ENCODE measurements at regions not wholly inside any gene's neighbourhood (a gene's known extent, or its start where the extent isn't known, plus 50 kb on each side); places are given as distances from the start of the nearest gene placed in this dataset.
"Not testable (repeated sequence)": the region's sequence is repeated elsewhere in the genome, so short reads cannot be mapped to it uniquely, and the experiment has no call there.

DNA sequence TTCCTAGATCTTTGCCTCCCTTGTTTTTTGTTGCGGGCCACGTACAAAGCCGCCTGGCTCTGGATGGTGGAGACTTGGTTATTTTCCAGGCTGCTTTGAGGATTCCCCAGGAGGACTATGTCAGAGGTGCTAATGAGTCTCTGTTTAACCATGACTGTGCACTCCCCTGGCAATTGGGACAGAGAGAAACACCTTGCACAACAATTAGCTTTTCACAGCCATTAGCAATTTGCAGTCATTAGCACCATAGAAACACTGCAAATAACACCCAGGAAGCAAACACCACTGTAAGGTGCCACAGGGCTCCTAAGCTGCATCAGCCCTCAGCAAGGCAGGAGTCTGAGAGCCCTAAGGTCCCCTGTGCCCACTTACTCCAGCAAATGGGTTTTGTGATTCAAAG, 201.0 kb upstream of the VLDLR start:
- WGBS = 75% methylated on average over 3 of the region's 3 CpGs
- no peak for DNase-seq (ENCODE audit: low read depth in 6 of 9, low spot score in 9 of 9)
- H3K27ac ChIP-seq (ENCODE audit: low read depth in 1 of 2, low read length in 1 of 2) = no peak overlapping the region
- H3K36me3 ChIP-seq (ENCODE audit: control insufficient read depth in 2 of 2, insufficient read depth in 2 of 2, low read length in 1 of 2) = no peaks in the 10 kb centered on the region
- H3K9me3 ChIP-seq (ENCODE audit: control insufficient read depth in 2 of 2, insufficient read depth in 1 of 2, low read length in 1 of 2) = no peaks in the 10 kb centered on the region
- H3K4me1 ChIP-seq (ENCODE audit: control insufficient read depth in 2 of 2, insufficient read depth in 2 of 2, low read length in 2 of 2) = peaks cover 0 to 2% of the 10 kb centered on the region in 2 donors
- no peak overlapping the region for H3K4me3 ChIP-seq (ENCODE audit: low read length in 2 of 2)
- no peaks in the 10 kb centered on the region for H3K27me3 ChIP-seq (ENCODE audit: control insufficient read depth in 2 of 2, insufficient read depth in 1 of 2, low read length in 1 of 2)

DNA sequence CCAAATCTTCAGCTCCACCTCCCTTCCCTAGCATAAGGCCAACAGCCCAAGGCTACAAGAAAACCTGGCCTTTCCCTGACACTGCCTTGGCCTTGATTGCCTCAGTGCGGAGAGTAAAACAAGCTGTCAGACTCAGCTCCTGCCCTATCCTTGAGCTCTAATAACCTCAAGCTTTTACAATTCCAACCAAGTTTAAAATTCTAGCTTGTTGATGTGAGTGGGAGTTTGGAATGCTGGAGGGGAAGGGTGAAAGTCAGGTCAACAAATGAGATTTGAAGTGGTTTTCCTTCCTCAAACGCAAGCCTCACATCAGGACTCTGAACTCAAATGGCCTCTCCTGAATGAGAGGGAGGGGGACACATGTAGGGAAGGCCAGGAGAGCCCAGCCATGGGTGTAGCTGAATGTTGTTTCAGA, 197.0 kb upstream of the VLDLR start:
- WGBS = 58% methylated on average over 2 of the region's 2 CpGs
- no peaks in the 10 kb centered on the region for H3K27me3 ChIP-seq (ENCODE audit: control insufficient read depth in 2 of 2, insufficient read depth in 1 of 2, low read length in 1 of 2)
- no peak overlapping the region for H3K4me3 ChIP-seq (ENCODE audit: low read length in 2 of 2)
- H3K4me1 ChIP-seq (ENCODE audit: control insufficient read depth in 2 of 2, insufficient read depth in 2 of 2, low read length in 2 of 2) = no peaks in the 10 kb centered on the region
- no peak overlapping the region for H3K27ac ChIP-seq (ENCODE audit: low read depth in 1 of 2, low read length in 1 of 2)
- no peaks in the 10 kb centered on the region for H3K36me3 ChIP-seq (ENCODE audit: control insufficient read depth in 2 of 2, insufficient read depth in 2 of 2, low read length in 1 of 2)
- no peaks in the 10 kb centered on the region for H3K9me3 ChIP-seq (ENCODE audit: control insufficient read depth in 2 of 2, insufficient read depth in 1 of 2, low read length in 1 of 2)
- no peak for DNase-seq (ENCODE audit: low read depth in 6 of 9, low spot score in 9 of 9)

DNA sequence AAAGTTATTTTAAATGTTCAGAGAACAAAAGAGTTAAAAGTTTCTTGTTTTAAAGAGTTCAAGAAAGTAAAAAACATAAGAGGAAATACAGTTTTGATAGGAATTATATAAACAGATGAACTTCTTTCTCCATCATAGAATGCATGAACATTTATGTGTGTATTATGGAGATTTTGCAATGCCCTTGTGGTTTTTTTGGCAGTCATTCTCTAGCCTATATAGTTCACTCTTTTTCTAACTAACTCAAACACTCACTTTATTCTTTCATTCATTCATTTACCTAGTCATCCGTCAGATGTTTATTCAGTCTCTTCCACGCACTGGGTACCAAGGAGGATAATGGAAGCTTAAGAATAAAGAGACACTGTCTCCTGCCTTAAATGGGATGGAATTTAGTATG, 195.9 kb upstream of the VLDLR start:
- H3K9me3 ChIP-seq (ENCODE audit: control insufficient read depth in 2 of 2, insufficient read depth in 1 of 2, low read length in 1 of 2) = no peaks in the 10 kb centered on the region
- no peak overlapping the region for H3K27ac ChIP-seq (ENCODE audit: low read depth in 1 of 2, low read length in 1 of 2)
- DNase-seq (ENCODE audit: low read depth in 6 of 9, low spot score in 9 of 9) = no peak
- H3K4me3 ChIP-seq (ENCODE audit: low read length in 2 of 2) = no peak overlapping the region
- WGBS = 95% methylated on average over 2 of the region's 2 CpGs
- no peaks in the 10 kb centered on the region for H3K4me1 ChIP-seq (ENCODE audit: control insufficient read depth in 2 of 2, insufficient read depth in 2 of 2, low read length in 2 of 2)
- H3K36me3 ChIP-seq (ENCODE audit: control insufficient read depth in 2 of 2, insufficient read depth in 2 of 2, low read length in 1 of 2) = no peaks in the 10 kb centered on the region
- no peaks in the 10 kb centered on the region for H3K27me3 ChIP-seq (ENCODE audit: control insufficient read depth in 2 of 2, insufficient read depth in 1 of 2, low read length in 1 of 2)

DNA sequence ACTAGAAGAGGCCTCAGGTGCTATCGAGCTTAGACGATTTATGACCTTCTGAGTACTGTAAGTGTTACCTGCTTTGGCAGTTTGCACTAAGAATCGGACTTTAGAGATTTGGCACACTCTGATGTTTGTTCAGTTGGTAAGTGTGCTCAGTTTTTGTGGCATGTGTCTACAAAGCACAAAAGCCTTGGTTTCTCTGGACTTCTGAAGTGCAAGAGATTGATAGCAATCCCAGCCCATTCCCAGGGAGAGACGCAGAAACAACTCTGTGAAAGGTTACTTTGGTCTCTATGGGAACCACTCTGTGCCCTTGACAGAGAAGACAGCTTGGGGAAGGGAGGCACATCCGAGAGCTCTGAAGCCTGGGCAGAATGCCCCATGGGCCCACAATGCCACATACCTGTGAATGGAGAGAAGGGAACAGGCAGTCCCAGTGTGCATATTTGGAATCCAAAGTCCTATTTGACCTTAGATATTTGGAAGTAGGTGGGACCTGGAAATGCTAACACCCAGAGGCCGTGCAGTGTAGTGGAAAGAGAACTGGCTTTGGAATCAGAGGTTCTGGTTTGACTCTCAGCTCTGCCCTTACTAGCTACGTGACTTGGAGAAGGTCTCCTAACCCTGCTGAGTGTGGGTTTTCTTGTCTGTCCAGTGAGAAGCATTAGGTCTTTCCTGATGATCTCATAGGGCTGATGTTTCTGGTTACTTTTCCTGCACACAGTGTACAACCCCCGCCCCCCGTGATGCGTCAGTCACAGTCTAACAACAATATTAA, 194.3 kb upstream of the VLDLR start:
- WGBS = 95% methylated on average over 10 of the region's 10 CpGs
- H3K4me3 ChIP-seq (ENCODE audit: low read length in 2 of 2) = no peak overlapping the region
- no peak for DNase-seq (ENCODE audit: low read depth in 6 of 9, low spot score in 9 of 9)
- H3K27me3 ChIP-seq (ENCODE audit: control insufficient read depth in 2 of 2, insufficient read depth in 1 of 2, low read length in 1 of 2) = no peaks in the 10 kb centered on the region
- H3K4me1 ChIP-seq (ENCODE audit: control insufficient read depth in 2 of 2, insufficient read depth in 2 of 2, low read length in 2 of 2) = no peaks in the 10 kb centered on the region
- no peak overlapping the region for H3K27ac ChIP-seq (ENCODE audit: low read depth in 1 of 2, low read length in 1 of 2)
- H3K36me3 ChIP-seq (ENCODE audit: control insufficient read depth in 2 of 2, insufficient read depth in 2 of 2, low read length in 1 of 2) = no peaks in the 10 kb centered on the region
- H3K9me3 ChIP-seq (ENCODE audit: control insufficient read depth in 2 of 2, insufficient read depth in 1 of 2, low read length in 1 of 2) = no peaks in the 10 kb centered on the region

GRCh38 chr9:2439957-2440356, 181.6 kb upstream of the VLDLR start:
- WGBS = 64% methylated on average over 3 of the region's 3 CpGs
- no peak overlapping the region for H3K4me3 ChIP-seq (ENCODE audit: low read length in 2 of 2)

GRCh38 chr9:2443933-2444332, 177.7 kb upstream of the VLDLR start:
- H3K9me3 ChIP-seq (ENCODE audit: control insufficient read depth in 2 of 2, insufficient read depth in 1 of 2, low read length in 1 of 2) = peaks cover 0 to 19% of the 10 kb centered on the region in 2 donors
- not testable (repeated sequence) for H3K4me1 ChIP-seq (ENCODE audit: control insufficient read depth in 2 of 2, insufficient read depth in 2 of 2, low read length in 2 of 2); H3K27me3 ChIP-seq (ENCODE audit: control insufficient read depth in 2 of 2, insufficient read depth in 1 of 2, low read length in 1 of 2); H3K4me3 ChIP-seq (ENCODE audit: low read length in 2 of 2); DNase-seq (ENCODE audit: low read depth in 6 of 9, low spot score in 9 of 9); H3K27ac ChIP-seq (ENCODE audit: low read depth in 1 of 2, low read length in 1 of 2); H3K36me3 ChIP-seq (ENCODE audit: control insufficient read depth in 2 of 2, insufficient read depth in 2 of 2, low read length in 1 of 2)
- WGBS = 89% methylated on average over 1 of the region's 1 CpG

More at GRCh38 chr9:2439957-2440356, 181.6 kb upstream of the VLDLR start:
- Histone ChIP-seq H3K27ac (ENCODE audit: low read depth in 1 of 2, low read length in 1 of 2) (no peak overlapping the region), H3K27me3 (ENCODE audit: control insufficient read depth in 2 of 2, insufficient read depth in 1 of 2, low read length in 1 of 2) (no peaks in the 10 kb centered on the region), H3K9me3 (ENCODE audit: control insufficient read depth in 2 of 2, insufficient read depth in 1 of 2, low read length in 1 of 2) (peaks cover 0 to 20% of the 10 kb centered on the region in 2 donors), H3K36me3 (ENCODE audit: control insufficient read depth in 2 of 2, insufficient read depth in 2 of 2, low read length in 1 of 2) (no peaks in the 10 kb centered on the region), H3K4me1 (ENCODE audit: control insufficient read depth in 2 of 2, insufficient read depth in 2 of 2, low read length in 2 of 2) (no peaks in the 10 kb centered on the region)
- DNase-seq (ENCODE audit: low read depth in 6 of 9, low spot score in 9 of 9) = no peak

DNA sequence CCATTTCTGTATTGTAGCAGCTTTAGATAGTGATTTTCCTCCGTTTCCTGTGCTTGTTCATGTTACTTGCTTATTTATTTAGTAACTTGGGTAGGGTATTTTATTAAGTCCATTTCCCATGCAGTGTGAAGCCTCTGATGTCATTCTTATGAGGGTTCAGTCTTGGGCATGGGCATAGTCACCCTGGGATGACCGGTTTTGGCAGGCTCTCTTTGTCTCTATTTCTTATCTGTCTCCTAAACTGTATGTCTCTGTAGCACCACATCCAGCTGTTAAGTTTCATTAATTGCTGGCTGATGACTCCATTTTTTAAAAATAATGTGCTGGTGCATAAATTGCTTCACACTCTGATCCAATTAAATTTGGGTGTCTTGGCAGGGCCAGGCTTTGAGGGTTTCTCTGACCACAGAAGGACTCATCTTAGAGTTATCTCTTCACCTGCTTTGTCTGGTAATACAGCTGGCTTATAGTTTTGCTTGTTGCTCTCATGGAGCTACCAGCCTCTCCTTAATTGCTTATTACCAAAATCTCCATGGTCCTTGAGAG, 173.3 kb upstream of the VLDLR start:
- H3K36me3 ChIP-seq (ENCODE audit: control insufficient read depth in 2 of 2, insufficient read depth in 2 of 2, low read length in 1 of 2) = no peaks in the 10 kb centered on the region
- no peaks in the 10 kb centered on the region for H3K4me1 ChIP-seq (ENCODE audit: control insufficient read depth in 2 of 2, insufficient read depth in 2 of 2, low read length in 2 of 2)
- no peak for DNase-seq (ENCODE audit: low read depth in 6 of 9, low spot score in 9 of 9)
- no peaks in the 10 kb centered on the region for H3K27me3 ChIP-seq (ENCODE audit: control insufficient read depth in 2 of 2, insufficient read depth in 1 of 2, low read length in 1 of 2)
- no peak overlapping the region for H3K27ac ChIP-seq (ENCODE audit: low read depth in 1 of 2, low read length in 1 of 2)
- no peaks in the 10 kb centered on the region for H3K9me3 ChIP-seq (ENCODE audit: control insufficient read depth in 2 of 2, insufficient read depth in 1 of 2, low read length in 1 of 2)
- WGBS = 51% methylated on average over 2 of the region's 2 CpGs
- H3K4me3 ChIP-seq (ENCODE audit: low read length in 2 of 2) = no peak overlapping the region

- Histone ChIP-seq H3K27me3 (ENCODE audit: control insufficient read depth in 2 of 2, insufficient read depth in 1 of 2, low read length in 1 of 2) (no peaks in the 10 kb centered on the region), H3K4me3 (ENCODE audit: low read length in 2 of 2) (no peak overlapping the region), H3K36me3 (ENCODE audit: control insufficient read depth in 2 of 2, insufficient read depth in 2 of 2, low read length in 1 of 2) (no peaks in the 10 kb centered on the region), H3K4me1 (ENCODE audit: control insufficient read depth in 2 of 2, insufficient read depth in 2 of 2, low read length in 2 of 2) (no peaks in the 10 kb centered on the region), H3K27ac (ENCODE audit: low read depth in 1 of 2, low read length in 1 of 2) (no peak overlapping the region), H3K9me3 (ENCODE audit: control insufficient read depth in 2 of 2, insufficient read depth in 1 of 2, low read length in 1 of 2) (no peaks in the 10 kb centered on the region)
- DNase-seq (ENCODE audit: low read depth in 6 of 9, low spot score in 9 of 9) = no peak
- WGBS = 95% methylated on average over 1 of the region's 1 CpG
These were observed 168.5 kb upstream of the VLDLR start for GRCh38 chr9:2453106-2453505.

DNA sequence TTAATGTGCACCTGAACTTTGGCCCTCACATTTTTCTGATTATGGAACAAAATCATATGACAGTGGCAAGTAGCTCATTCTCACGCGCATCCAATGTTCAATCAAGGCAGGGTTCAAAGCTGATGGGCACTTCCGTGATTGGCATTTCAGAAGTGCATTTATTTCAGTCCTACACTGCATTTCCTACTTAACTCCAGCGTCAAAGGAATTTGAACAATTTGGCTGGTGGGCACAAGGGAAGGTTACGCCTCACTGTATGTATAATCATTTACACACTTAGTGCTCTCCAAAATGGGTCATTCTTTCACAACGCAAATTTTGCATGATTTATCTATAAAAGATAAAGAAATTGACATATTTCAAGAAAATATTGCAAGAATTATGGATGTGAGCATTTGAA, 167.9 kb upstream of the VLDLR start:
- no peaks in the 10 kb centered on the region for H3K27me3 ChIP-seq (ENCODE audit: control insufficient read depth in 2 of 2, insufficient read depth in 1 of 2, low read length in 1 of 2)
- H3K36me3 ChIP-seq (ENCODE audit: control insufficient read depth in 2 of 2, insufficient read depth in 2 of 2, low read length in 1 of 2) = no peaks in the 10 kb centered on the region
- DNase-seq (ENCODE audit: low read depth in 6 of 9, low spot score in 9 of 9) = no peak
- no peaks in the 10 kb centered on the region for H3K9me3 ChIP-seq (ENCODE audit: control insufficient read depth in 2 of 2, insufficient read depth in 1 of 2, low read length in 1 of 2)
- H3K27ac ChIP-seq (ENCODE audit: low read depth in 1 of 2, low read length in 1 of 2) = no peak overlapping the region
- H3K4me1 ChIP-seq (ENCODE audit: control insufficient read depth in 2 of 2, insufficient read depth in 2 of 2, low read length in 2 of 2) = no peaks in the 10 kb centered on the region
- 79% methylated on average over 6 of the region's 6 CpGs for WGBS
- no peak overlapping the region for H3K4me3 ChIP-seq (ENCODE audit: low read length in 2 of 2)
